Transverse colon (tissue), 4 donors: ENCODE measurements at regions not wholly inside any gene's neighbourhood (a gene's known extent, or its start where the extent isn't known, plus 50 kb on each side); places are given as distances from the start of the nearest gene placed in this dataset.

Experiments
- CTCF ChIP-seq, 5 experiments: fragments of 200-600 bp in 3 of 5; fragments of 450-650 bp in 2 of 5; sonication (generic) in 3 of 5; IDR thresholded peaks; 1 replicate in 2 of 5; 2 replicates in 3 of 5; pipeline ENCODE4 v1.5.1; 2016 to 2017; ENCODE audit warnings: antibody characterized with exemption in 5 of 5, inconsistent platforms in 3 of 5, mild to moderate bottlenecking in 2 of 5, moderate library complexity in 1 of 5
- EP300 ChIP-seq: sonication (generic); formaldehyde crosslinking; IDR thresholded peaks from one replicate; pipeline ENCODE4 v1.6.1; 2017; ENCODE audit warnings: antibody characterized with exemption, low read depth
- POLR2A ChIP-seq: fragments of 450-650 bp; IDR thresholded peaks from one replicate; pipeline ENCODE4 v1.6.1; 2016; ENCODE audit warnings: antibody characterized with exemption, mild to moderate bottlenecking, moderate library complexity
- POLR2AphosphoS5 ChIP-seq, 3 donors: sonication (generic); formaldehyde crosslinking; IDR thresholded peaks; one replicate each; pipeline ENCODE4 v1.6.1; 2016; ENCODE audit warnings: antibody characterized with exemption in 3 of 3

DNA sequence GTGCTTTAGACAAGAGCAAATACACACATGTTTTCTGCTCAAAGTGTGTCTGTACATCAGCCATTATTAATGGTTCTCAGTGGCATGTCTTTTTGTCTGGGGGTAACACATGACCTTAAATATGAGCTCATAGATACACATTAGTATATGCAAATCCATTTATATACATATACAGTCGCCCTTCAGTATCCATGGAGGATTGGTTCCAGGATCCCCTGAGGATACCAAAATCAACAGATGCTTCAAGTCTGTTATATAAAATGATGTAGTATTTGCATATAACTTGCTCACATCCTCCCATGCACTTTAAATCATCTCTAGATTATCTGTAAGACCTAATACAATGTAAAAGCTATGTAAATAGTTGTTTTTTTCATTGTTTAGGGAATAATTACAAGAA, 298.1 kb downstream of the OLFM4 start:
- TF ChIP-seq CTCF (IDR thresholded peaks at IDR 0.05), result no peak
- no peak for TF ChIP-seq EP300
- no peak for TF ChIP-seq POLR2A
- no peak for TF ChIP-seq POLR2AphosphoS5 (IDR thresholded peaks at IDR 0.05)
